ENCODE measurements at regions not wholly inside any gene's neighbourhood (a gene's known extent, or its start where the extent isn't known, plus 50 kb on each side); places are given as distances from the start of the nearest gene placed in this dataset.

DNA sequence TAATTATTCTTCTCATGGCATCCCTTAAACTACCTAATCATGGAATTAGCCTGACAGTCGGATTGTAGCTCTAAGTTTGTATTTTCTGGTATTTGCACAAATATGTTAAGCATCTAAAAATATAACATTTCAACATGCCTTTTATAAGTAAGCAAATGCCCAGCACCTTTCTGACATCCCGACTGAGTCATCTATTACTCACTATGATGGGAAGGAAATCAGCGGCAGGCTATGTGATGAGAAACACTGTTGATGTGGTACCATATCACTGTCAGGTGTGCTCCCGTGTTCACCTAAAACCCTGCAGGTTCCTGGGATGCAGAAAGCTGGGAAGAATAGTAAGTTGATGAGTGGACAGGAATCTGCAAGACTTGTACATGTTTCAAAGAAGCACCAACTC lies 367.8 kb upstream of the IL12A start:
- TF ChIP-seq CTCF (IDR thresholded peaks at IDR 0.05) (no peak), POLR2A (IDR thresholded peaks at IDR 0.05) (no peak)
